Activated CD8-positive, alpha-beta T cell treated with anti-CD3 and anti-CD28 coated beads, Interleukin-2, amount 10 ng/mL, durations not matched to agents 7 days and 5 days (primary cell): ENCODE measurements at regions not wholly inside any gene's neighbourhood (a gene's known extent, or its start where the extent isn't known, plus 50 kb on each side); places are given as distances from the start of the nearest gene placed in this dataset.

ENCODE experiments used
- ATAC-seq: fragments of 150-1000 bp; cut with Tn5 transposase; one replicate; pipeline ENCODE4 v1.10.0; 2021; ENCODE audit warnings: moderate library complexity
- CTCF ChIA-PET: fragments of 350-600 bp; sonication (Branson Sonifier 250); formaldehyde crosslinking; loops from one replicate; lab custom pipeline; 2021; ENCODE audit warnings: antibody characterized with exemption; lab: Charles Lee
- POLR2A ChIA-PET: fragments of 350-600 bp; sonication (Branson Sonifier 250); formaldehyde crosslinking; loops from one replicate; lab custom pipeline; 2021; ENCODE audit warnings: antibody characterized with exemption; lab: Charles Lee
- DNase-seq: peaks from one replicate; pipeline ENCODE4 v3.0.0-alpha.2; 2020
- H3K27ac Mint-ChIP-seq: one replicate; pipeline ENCODE4 v1.8.0; 2021; ENCODE audit warnings: mild to moderate bottlenecking, mixed read lengths
- H3K27me3 Mint-ChIP-seq: one replicate; pipeline ENCODE4 v1.8.0; 2021; ENCODE audit warnings: low read depth, mixed read lengths
- H3K36me3 Mint-ChIP-seq: one replicate; pipeline ENCODE4 v1.8.0; 2021; ENCODE audit warnings: low read depth, mixed read lengths
- H3K4me1 Mint-ChIP-seq: one replicate; pipeline ENCODE4 v1.8.0; 2021; ENCODE audit warnings: low read depth, mixed read lengths
- H3K4me3 Mint-ChIP-seq: one replicate; pipeline ENCODE4 v1.8.0; 2021; ENCODE audit warnings: mild to moderate bottlenecking, mixed read lengths
- H3K9me3 Mint-ChIP-seq: one replicate; pipeline ENCODE4 v1.8.0; 2022; ENCODE audit warnings: mixed read lengths; ENCODE audit not compliant: insufficient read depth

GRCh38 chr2:20129331-20130159 lies 78.1 kb upstream of the LAPTM4A start:
- Mint-ChIP-seq H3K27ac (no peak overlapping the region), H3K36me3 (no peaks in the 10 kb centered on the region)
- POLR2A ChIA-PET = no interaction called here

GRCh38 chr2:20128506-20129330 lies 77.3 kb upstream of the LAPTM4A start:
- DNase-seq = no peak
- no peak for ATAC-seq
- Mint-ChIP-seq H3K36me3 (no peaks in the 10 kb centered on the region), H3K27ac (no peak overlapping the region), H3K9me3 (no peaks in the 10 kb centered on the region), H3K4me1 (no peaks in the 10 kb centered on the region), H3K4me3 (no peak overlapping the region), H3K27me3 (peaks cover 8% of the 10 kb centered on the region)
- ChIA-PET POLR2A (no interaction called here), CTCF (no interaction called here)

More at GRCh38 chr2:20129331-20130159, 78.1 kb upstream of the LAPTM4A start:
- Mint-ChIP-seq H3K9me3 (no peaks in the 10 kb centered on the region), H3K4me3 (no peak overlapping the region), H3K4me1 (no peaks in the 10 kb centered on the region), H3K27me3 (peaks cover 8% of the 10 kb centered on the region)
- ATAC-seq = no peak
- DNase-seq = no peak
- CTCF ChIA-PET = no interaction called here

- no peaks in the 10 kb centered on the region for H3K4me1 Mint-ChIP-seq
- no peak for DNase-seq
- no peaks in the 10 kb centered on the region for H3K9me3 Mint-ChIP-seq
- no peak overlapping the region for H3K27ac Mint-ChIP-seq
- H3K27me3 Mint-ChIP-seq = peaks cover 4% of the 10 kb centered on the region
- no peak overlapping the region for H3K4me3 Mint-ChIP-seq
- ChIA-PET POLR2A (no interaction called here), CTCF (no interaction called here)
- no peaks in the 10 kb centered on the region for H3K36me3 Mint-ChIP-seq
- ATAC-seq = no peak
These were observed 75.0 kb upstream of the LAPTM4A start for GRCh38 chr2:20126469-20126868.

- H3K9me3 Mint-ChIP-seq = no peaks in the 10 kb centered on the region
- POLR2A ChIA-PET = no interaction called here
- H3K27ac Mint-ChIP-seq = no peak overlapping the region
- H3K27me3 Mint-ChIP-seq = peaks cover 4% of the 10 kb centered on the region
- no peak overlapping the region for H3K4me3 Mint-ChIP-seq
- no peaks in the 10 kb centered on the region for H3K4me1 Mint-ChIP-seq
- CTCF ChIA-PET = no interaction called here
- ATAC-seq = no peak
- DNase-seq = no peak
- no peaks in the 10 kb centered on the region for H3K36me3 Mint-ChIP-seq
These were observed 74.6 kb upstream of the LAPTM4A start for GRCh38 chr2:20126040-20126439.

GRCh38 chr2:20125616-20126015 lies 74.2 kb upstream of the LAPTM4A start:
- ATAC-seq (no peak), DNase-seq (no peak)
- POLR2A ChIA-PET = no interaction called here
- Mint-ChIP-seq H3K36me3 (no peaks in the 10 kb centered on the region), H3K27ac (no peak overlapping the region), H3K4me3 (no peak overlapping the region), H3K9me3 (no peaks in the 10 kb centered on the region), H3K4me1 (no peaks in the 10 kb centered on the region), H3K27me3 (peaks cover 5% of the 10 kb centered on the region)
- CTCF ChIA-PET = no interaction called here

GRCh38 chr2:20125164-20125563 lies 73.7 kb upstream of the LAPTM4A start:
- Mint-ChIP-seq H3K4me3 (no peak overlapping the region), H3K9me3 (no peaks in the 10 kb centered on the region), H3K27ac (no peak overlapping the region), H3K36me3 (no peaks in the 10 kb centered on the region), H3K27me3 (peaks cover 3% of the 10 kb centered on the region), H3K4me1 (no peaks in the 10 kb centered on the region)
- ChIA-PET POLR2A (no interaction called here), CTCF (no interaction called here)
- DNase-seq (no peak), ATAC-seq (no peak)

GRCh38 chr2:20123871-20124594 lies 72.6 kb upstream of the LAPTM4A start:
- Mint-ChIP-seq H3K27me3 (peaks cover 3% of the 10 kb centered on the region), H3K4me1 (no peaks in the 10 kb centered on the region), H3K27ac (no peak overlapping the region), H3K9me3 (no peaks in the 10 kb centered on the region), H3K36me3 (no peaks in the 10 kb centered on the region), H3K4me3 (no peak overlapping the region)
- ATAC-seq = no peak
- POLR2A ChIA-PET = no interaction called here
- CTCF ChIA-PET = no interaction called here
- DNase-seq = no peak

- DNase-seq = no peak
- Mint-ChIP-seq H3K27ac (no peak overlapping the region), H3K27me3 (peaks cover 3% of the 10 kb centered on the region), H3K36me3 (no peaks in the 10 kb centered on the region), H3K9me3 (no peaks in the 10 kb centered on the region), H3K4me1 (no peaks in the 10 kb centered on the region), H3K4me3 (no peak overlapping the region)
- CTCF ChIA-PET = no interaction called here
- POLR2A ChIA-PET = no interaction called here
- ATAC-seq = no peak
These were observed 71.4 kb upstream of the LAPTM4A start for GRCh38 chr2:20122864-20123263.

GRCh38 chr2:20120569-20121416 lies 69.4 kb upstream of the LAPTM4A start:
- Mint-ChIP-seq H3K27me3 (peaks cover 3% of the 10 kb centered on the region), H3K27ac (no peak overlapping the region), H3K36me3 (no peaks in the 10 kb centered on the region), H3K4me3 (no peak overlapping the region), H3K9me3 (no peaks in the 10 kb centered on the region), H3K4me1 (no peaks in the 10 kb centered on the region)
- CTCF ChIA-PET = no interaction called here
- no peak for DNase-seq
- POLR2A ChIA-PET = no interaction called here
- ATAC-seq = no peak

GRCh38 chr2:20118051-20118450 lies 66.6 kb upstream of the LAPTM4A start:
- no peak for ATAC-seq
- DNase-seq = no peak
- ChIA-PET CTCF (no interaction called here), POLR2A (no interaction called here)
- peaks cover 3% of the 10 kb centered on the region for H3K27me3 Mint-ChIP-seq
- no peaks in the 10 kb centered on the region for H3K36me3 Mint-ChIP-seq
- no peaks in the 10 kb centered on the region for H3K9me3 Mint-ChIP-seq
- no peaks in the 10 kb centered on the region for H3K4me1 Mint-ChIP-seq
- H3K27ac Mint-ChIP-seq = no peak overlapping the region
- no peak overlapping the region for H3K4me3 Mint-ChIP-seq

GRCh38 chr2:20115902-20116301 lies 64.5 kb upstream of the LAPTM4A start:
- Mint-ChIP-seq H3K9me3 (no peaks in the 10 kb centered on the region), H3K27ac (no peak overlapping the region), H3K4me1 (no peaks in the 10 kb centered on the region), H3K36me3 (no peaks in the 10 kb centered on the region), H3K4me3 (no peak overlapping the region), H3K27me3 (no peaks in the 10 kb centered on the region)
- POLR2A ChIA-PET = no interaction called here
- CTCF ChIA-PET = no interaction called here
- DNase-seq (no peak), ATAC-seq (no peak)
